Neural crest cell (in vitro differentiated cells): ENCODE measurements at regions not wholly inside any gene's neighbourhood (a gene's known extent, or its start where the extent isn't known, plus 50 kb on each side); places are given as distances from the start of the nearest gene placed in this dataset.

ENCODE experiments used
- DNase-seq: peaks from one replicate; pipeline ENCODE4 v3.0.0; 2021; ENCODE audit warnings: low read depth, mixed read lengths, low spot score
- H3K27ac Mint-ChIP-seq: one replicate; pipeline ENCODE4 v1.8.0; 2021; ENCODE audit warnings: mild to moderate bottlenecking, mixed read lengths; ENCODE audit not compliant: unreplicated experiment
- H3K27me3 Mint-ChIP-seq: 2 replicates; pipeline ENCODE4 v1.8.0; 2021; ENCODE audit warnings: low read depth, mild to moderate bottlenecking, mixed read lengths
- H3K36me3 Mint-ChIP-seq: 2 replicates; pipeline ENCODE4 v1.8.0; 2021; ENCODE audit warnings: low read depth, mild to moderate bottlenecking, mixed read lengths
- H3K4me1 Mint-ChIP-seq: 2 replicates; pipeline ENCODE4 v1.8.0; 2021; ENCODE audit warnings: mixed read lengths
- H3K4me3 Mint-ChIP-seq: one replicate; pipeline ENCODE4 v1.8.0; 2021; ENCODE audit warnings: mild to moderate bottlenecking, mixed read lengths
- H3K9me3 Mint-ChIP-seq: 2 replicates; pipeline ENCODE4 v1.8.0; 2021; ENCODE audit warnings: mixed read lengths
- CTCF ChIP-seq: fragments of 200-600 bp; sonication (generic); conservative IDR thresholded peaks from 2 replicates; pipeline ENCODE4 v1.5.0; 2021; ENCODE audit warnings: antibody characterized with exemption, mild to moderate bottlenecking

- H3K9me3 Mint-ChIP-seq, result no peaks in the 10 kb centered on the region
- no peak for DNase-seq
- H3K4me3 Mint-ChIP-seq, result no peak overlapping the region
- H3K27me3 Mint-ChIP-seq, result peaks cover 16% of the 10 kb centered on the region
- no peak for TF ChIP-seq CTCF
- H3K27ac Mint-ChIP-seq, result no peak overlapping the region
- H3K4me1 Mint-ChIP-seq, result no peaks in the 10 kb centered on the region
- H3K36me3 Mint-ChIP-seq, result no peaks in the 10 kb centered on the region
Observed at GRCh38 chr3:72115307-72115706, 330.4 kb upstream of the PROK2 start.

GRCh38 chr3:72114773-72115172 lies 329.8 kb upstream of the PROK2 start:
- no peak for TF ChIP-seq CTCF
- Mint-ChIP-seq H3K4me3 (no peak overlapping the region), H3K36me3 (no peaks in the 10 kb centered on the region), H3K27ac (no peak overlapping the region), H3K9me3 (no peaks in the 10 kb centered on the region), H3K4me1 (no peaks in the 10 kb centered on the region), H3K27me3 (peaks cover 21% of the 10 kb centered on the region)
- no peak for DNase-seq

GRCh38 chr3:72113964-72114363 lies 329.0 kb upstream of the PROK2 start:
- H3K36me3 Mint-ChIP-seq, result no peaks in the 10 kb centered on the region
- TF ChIP-seq CTCF, result no peak
- no peaks in the 10 kb centered on the region for H3K4me1 Mint-ChIP-seq
- no peak for DNase-seq
- H3K27ac Mint-ChIP-seq, result no peak overlapping the region
- peaks cover 24% of the 10 kb centered on the region for H3K27me3 Mint-ChIP-seq
- H3K9me3 Mint-ChIP-seq, result no peaks in the 10 kb centered on the region
- H3K4me3 Mint-ChIP-seq, result no peak overlapping the region

GRCh38 chr3:72113564-72113963 lies 328.6 kb upstream of the PROK2 start:
- Mint-ChIP-seq H3K4me3 (no peak overlapping the region), H3K27ac (no peak overlapping the region)
- TF ChIP-seq CTCF, result no peak

GRCh38 chr3:72112435-72112834 lies 327.5 kb upstream of the PROK2 start:
- Mint-ChIP-seq H3K4me3 (no peak overlapping the region), H3K36me3 (no peaks in the 10 kb centered on the region), H3K27me3 (peaks cover 29% of the 10 kb centered on the region), H3K4me1 (no peaks in the 10 kb centered on the region), H3K27ac (no peak overlapping the region), H3K9me3 (no peaks in the 10 kb centered on the region)
- TF ChIP-seq CTCF, result no peak
- no peak for DNase-seq

More at GRCh38 chr3:72113564-72113963, 328.6 kb upstream of the PROK2 start:
- DNase-seq, result no peak
- Mint-ChIP-seq H3K27me3 (peaks cover 24% of the 10 kb centered on the region), H3K4me1 (no peaks in the 10 kb centered on the region), H3K9me3 (no peaks in the 10 kb centered on the region), H3K36me3 (no peaks in the 10 kb centered on the region)
